NCI-H524 (cell line): ENCODE measurements at regions not wholly inside any gene's neighbourhood (a gene's known extent, or its start where the extent isn't known, plus 50 kb on each side); places are given as distances from the start of the nearest gene placed in this dataset.
A peak's percentile ranks its signal among the peaks of the same experiment; 100 is the strongest.
"Not testable (repeated sequence)": the region's sequence is repeated elsewhere in the genome, so short reads cannot be mapped to it uniquely, and the experiment has no call there.

Experiments used
- DNase-seq, 2 experiments: peaks; one replicate each; lab custom pipeline; 2025; lab: John Stamatoyannopoulos, UW

- no peak for DNase-seq
Observed at GRCh38 chr14:27587103-27587502, 989.3 kb upstream of the NOVA1 start.

DNA sequence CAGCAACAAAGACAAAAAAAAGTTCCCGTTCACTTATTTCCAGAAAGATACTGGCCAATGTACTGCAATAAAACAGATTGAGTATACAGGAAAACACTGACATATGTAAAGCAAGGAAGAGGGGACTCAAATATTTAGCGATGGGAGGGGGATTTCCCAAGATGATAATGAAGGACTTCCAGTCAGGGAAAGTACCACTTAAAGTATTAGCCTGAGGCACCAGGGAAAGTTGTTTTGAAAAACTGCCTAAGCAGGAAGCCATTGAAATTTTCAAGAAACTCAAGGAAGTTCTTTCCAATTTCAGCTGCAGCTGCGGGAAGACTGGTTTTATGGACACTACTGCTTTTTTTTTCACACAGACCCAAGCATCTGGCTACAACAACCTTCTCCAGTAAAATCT is 1007.4 kb upstream of the NOVA1 start:
- peak; percentile 9 to 52 for DNase-seq

DNA sequence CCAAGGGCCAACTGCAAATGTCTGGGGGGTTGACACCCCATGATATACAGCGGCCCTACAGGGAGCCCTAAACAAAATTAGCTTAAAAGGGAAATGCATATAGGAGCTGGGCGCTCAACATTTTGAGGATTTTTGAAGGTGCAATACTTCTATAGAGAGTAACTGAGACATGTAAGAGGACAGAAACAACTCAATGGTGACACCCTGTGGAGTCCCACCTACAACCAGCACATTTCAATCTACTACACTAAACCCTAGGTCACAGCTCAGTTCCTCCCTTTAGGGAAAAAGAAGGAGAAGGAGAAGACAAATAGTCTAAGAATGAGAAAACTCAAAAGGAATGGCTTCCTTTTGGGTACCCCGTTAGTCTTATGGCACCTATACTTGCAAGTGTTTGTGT is 1010.5 kb upstream of the NOVA1 start:
- DNase-seq, result no peak

DNA sequence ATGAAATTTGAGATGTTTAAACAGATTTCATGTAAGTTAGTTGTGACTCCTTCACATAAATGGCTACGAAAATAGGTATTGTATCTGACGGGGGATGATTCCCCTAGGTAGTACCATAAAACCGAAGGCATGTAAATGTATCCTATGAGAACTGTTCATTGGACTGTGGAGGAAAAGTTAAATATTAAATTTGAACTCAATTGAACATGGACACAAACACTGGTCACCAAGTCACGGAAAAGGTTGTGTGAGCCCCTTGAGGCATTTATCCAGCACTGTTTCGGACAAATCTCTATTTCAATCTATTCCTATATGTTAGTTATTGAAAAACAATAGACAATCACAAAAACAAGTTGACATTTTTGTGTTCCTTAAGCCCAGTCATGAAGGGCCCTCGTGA is 1014.3 kb upstream of the NOVA1 start:
- no peak for DNase-seq

DNA sequence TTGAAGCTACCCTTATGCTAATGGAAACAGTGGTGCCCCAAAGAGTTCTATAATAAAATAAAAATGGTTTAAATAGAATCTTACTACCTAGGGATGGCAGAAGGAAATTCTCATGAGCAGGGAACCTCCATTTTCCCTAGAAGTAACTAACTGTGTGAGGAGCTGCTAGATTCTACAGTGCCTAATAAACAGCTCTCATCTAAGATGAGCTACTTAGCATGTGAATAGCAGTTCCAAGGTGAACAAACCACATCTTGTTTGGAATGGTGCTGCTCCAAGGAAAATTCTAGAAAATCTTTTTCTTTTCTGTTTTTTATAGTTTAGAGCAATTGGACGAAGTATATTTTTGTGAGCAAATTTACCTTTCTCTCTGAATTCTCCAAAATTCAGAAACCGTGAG is 1015.3 kb upstream of the NOVA1 start:
- no peak for DNase-seq

DNA sequence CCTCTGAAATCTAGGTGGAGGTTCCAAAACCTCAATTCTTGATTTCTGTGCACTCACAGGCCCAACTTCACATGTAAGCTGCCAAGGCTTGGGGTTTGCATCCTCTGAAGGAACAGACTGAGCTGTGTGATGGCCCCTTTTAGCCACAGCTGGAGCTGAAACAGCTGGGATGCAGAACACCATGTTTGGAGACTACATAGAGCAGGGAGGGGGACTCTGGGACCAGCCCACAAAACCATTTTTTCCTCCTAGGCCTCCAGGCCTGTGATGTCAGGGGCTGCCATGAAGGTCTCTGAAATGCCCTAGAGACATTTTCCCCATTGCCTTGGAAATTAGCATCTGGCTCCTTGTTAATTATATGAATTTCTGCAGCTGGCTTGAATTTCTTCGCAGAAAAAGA is 1025.9 kb upstream of the NOVA1 start:
- DNase-seq, result no peak

DNA sequence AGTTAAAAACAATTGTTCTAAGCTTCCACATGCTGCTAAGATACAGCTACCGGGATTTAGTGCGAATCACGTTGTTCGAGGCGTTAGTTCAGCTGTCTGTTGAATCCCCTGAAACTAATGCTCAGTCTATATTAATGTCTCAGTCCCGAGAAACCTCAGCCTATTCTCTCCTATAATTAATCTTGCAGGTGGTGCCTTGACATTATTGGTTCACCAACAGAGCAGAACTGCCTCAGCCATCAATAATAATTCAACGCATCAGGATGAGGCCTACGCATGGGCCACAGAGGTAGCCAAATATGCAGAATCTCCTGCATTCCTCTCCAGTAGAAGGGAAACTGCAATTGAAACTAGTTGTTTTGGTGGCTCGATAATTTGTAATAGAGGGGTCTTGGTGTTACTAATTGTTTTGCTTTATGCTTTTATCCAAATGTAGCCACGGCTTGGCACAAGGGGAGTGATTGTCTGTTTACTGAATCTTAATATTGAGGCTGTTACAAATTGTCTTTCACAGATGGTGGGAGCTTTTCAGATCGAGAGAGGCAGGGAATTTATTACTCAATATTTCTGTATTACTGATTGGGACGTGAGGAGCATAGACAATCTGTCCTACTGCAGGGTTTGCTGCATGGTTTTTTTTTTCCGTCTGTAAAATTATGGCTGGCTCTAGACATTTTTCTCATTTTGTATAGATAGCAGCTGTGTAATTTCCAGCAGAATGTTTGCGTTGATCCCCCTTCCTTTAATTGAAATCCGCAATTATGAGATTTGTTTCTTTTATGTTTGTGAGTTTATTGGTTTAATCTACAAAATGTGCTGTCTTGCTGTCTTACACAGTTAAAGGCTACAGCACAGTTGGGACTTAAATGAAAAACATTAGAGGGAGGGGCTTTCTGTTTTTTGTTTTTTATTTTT is 1036.5 kb upstream of the NOVA1 start:
- DNase-seq, result no peak

DNA sequence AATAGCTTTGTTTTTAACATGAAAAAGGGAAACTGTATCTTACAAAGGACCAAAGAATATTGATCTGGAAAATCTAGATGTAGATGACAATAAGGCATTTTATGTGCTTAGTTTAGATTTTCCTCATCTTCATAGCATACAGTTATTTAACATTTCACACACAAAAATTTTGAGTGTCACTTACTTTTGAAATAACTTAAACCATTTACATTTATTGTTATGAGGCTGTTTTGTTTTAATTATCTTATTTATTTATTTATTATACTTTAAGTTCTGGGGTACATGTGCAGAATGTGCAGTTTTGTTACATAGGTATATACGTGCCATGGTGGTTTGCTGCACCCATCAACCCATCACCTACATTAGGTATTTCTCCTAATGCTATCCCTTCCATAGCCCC is 1042.9 kb upstream of the NOVA1 start:
- not testable (repeated sequence) for DNase-seq

DNA sequence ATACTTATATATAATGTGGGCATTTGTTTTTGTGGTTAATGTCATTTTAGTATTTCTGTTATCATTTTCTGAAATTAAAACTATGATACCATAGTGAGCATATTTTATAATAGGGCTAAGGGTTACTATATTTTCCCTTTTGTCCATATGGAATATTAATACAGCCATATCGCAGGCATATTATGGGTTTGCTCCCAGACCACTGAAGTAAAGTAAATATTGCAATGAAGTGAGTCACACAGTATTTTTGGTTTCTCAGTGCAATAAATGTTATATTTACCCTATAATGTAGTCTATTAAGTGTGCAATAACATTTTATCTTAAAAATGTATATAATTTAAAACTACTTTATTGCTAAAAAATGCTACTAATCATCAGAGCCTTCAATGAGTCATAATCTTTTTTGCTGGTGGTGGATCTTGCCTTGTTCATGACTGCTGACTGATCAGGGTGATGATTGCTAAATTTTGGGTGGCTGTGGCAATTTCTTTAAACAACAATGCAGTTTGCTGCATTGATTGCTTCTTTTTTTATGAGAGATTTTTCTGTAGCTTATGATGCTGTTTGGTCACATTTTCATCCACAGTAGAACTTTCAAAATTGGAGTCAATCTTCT is 1044.5 kb upstream of the NOVA1 start:
- DNase-seq, result no peak

GRCh38 chr14:27660683-27661082 is 1062.8 kb upstream of the NOVA1 start:
- DNase-seq, result no peak

GRCh38 chr14:27668531-27668930 is 1070.7 kb upstream of the NOVA1 start:
- no peak for DNase-seq

GRCh38 chr14:27672047-27672446 is 1074.2 kb upstream of the NOVA1 start:
- no peak for DNase-seq

- not testable (repeated sequence) for DNase-seq
Observed at GRCh38 chr14:27672811-27673737, 1075.2 kb upstream of the NOVA1 start.

DNA sequence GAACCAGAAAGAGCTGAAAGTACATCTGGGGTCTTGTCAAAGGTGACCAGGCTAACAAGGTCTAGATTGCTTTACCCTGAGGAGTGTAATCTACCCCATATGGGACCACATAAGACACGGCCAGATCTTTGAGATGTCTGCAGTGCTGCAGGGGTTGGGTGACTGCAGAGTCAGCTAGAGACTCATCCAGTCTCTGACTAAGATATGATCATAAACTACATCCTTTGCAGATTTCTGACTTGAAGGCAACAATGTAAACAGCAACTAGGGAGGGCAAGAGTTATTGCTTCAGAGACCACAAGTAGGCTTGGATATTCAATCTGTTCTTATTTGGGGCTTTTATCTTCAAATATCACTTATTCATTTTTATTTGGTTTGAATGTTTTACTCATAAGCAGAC is 1080.5 kb upstream of the FOXG1 start:
- DNase-seq, result no peak

GRCh38 chr14:27688841-27689444 is 1077.6 kb upstream of the FOXG1 start:
- DNase-seq, result no peak

GRCh38 chr14:27712364-27712763 is 1054.2 kb upstream of the FOXG1 start:
- DNase-seq, result no peak

GRCh38 chr14:27715561-27715960 is 1051.0 kb upstream of the FOXG1 start:
- no peak for DNase-seq

GRCh38 chr14:27721760-27722159 is 1044.8 kb upstream of the FOXG1 start:
- no peak for DNase-seq

DNA sequence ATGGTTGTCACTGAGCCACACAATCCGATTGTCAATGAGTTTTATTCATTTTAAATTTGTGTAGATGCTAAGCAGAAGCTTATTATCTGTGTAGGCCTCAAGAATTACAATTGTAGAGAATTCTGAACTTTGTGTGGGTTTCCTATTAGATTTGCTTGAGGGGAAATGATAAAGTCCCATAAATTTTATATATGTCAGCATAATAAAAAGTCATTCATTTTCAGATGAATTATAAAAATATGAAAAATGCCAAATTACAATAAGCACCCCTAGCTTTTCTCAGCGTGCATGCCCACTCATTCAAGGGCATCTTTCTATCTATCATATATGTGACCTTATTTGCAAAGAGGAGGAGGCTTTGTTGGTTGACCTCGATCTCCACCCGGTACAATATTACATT is 1041.1 kb upstream of the FOXG1 start:
- DNase-seq, result no peak

DNA sequence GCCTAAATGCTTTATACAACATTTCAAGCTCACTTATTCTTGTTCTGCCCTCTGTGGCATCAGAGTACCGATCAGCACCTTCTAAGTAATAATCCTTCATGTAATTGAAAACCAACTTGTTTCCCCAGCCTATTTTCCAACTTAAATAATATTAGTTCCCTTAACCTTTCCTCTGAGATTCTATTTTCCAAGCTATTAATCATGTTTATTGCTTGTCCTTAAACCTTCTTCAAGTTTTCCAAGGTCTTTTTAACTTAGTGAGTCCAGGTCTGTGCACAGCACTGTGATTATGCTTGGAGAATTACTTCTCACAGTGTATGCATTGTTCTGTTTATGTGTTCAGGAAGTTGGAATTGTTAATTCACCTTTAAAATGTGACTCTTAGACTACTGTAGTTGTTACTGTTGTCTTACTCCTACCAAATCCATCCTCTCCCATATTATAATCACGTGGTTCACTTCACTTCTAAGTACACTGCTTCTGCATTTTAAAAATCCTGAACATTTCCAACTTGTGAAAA is 1039.3 kb upstream of the FOXG1 start:
- DNase-seq, result no peak

GRCh38 chr14:27730204-27730603 is 1036.4 kb upstream of the FOXG1 start:
- DNase-seq, result no peak

DNA sequence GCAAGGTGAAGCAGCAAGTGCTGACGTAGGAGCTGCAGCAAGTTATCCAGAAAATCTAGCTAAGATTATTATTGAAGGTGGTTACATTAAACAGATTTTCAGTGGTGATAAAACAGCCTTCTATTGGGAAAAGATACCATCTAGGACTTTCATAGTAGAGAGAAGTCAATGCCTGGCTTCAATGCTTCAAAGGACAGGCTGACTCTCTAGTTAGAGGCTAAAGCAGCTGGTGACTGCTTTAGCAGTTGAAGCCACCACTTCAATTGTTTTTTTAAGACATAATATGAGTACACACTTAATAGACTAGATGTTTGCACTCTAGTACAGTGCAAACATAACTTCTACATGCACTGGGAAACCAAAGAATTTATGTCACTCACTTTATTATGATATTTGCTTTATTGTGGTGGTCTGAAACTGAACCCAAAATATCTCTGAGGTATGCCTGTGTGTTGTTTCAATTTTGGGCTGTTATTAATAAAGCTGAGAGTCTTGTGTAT is 1026.9 kb upstream of the FOXG1 start:
- no peak for DNase-seq
